ENCODE measurements at regions not wholly inside any gene's neighbourhood (a gene's known extent, or its start where the extent isn't known, plus 50 kb on each side); places are given as distances from the start of the nearest gene placed in this dataset.

- Histone ChIP-seq H3K4me3 (ENCODE audit: low read length) (no peak overlapping the region), H3K4me1 (ENCODE audit: insufficient read depth, low read length) (peaks cover 17% of the 10 kb centered on the region), H3K9ac (ENCODE audit: low read depth, low read length) (no peak overlapping the region), H3K9me3 (ENCODE audit: insufficient read depth, low read depth, low read length) (no peaks in the 10 kb centered on the region), H3K27me3 (ENCODE audit: insufficient read depth, low read length) (no peaks in the 10 kb centered on the region; the same call in 1 of the 2 replicates), H3K36me3 (ENCODE audit: insufficient read depth, low read depth, low read length) (no peaks in the 10 kb centered on the region), H3K27ac (ENCODE audit: low read length) (no peak overlapping the region)
These were observed 73.3 kb upstream of the SOD3 start for GRCh38 chr4:24722026-24722568.

GRCh38 chr4:24727390-24728224, 67.8 kb upstream of the SOD3 start:
- no peaks in the 10 kb centered on the region for H3K4me1 ChIP-seq (ENCODE audit: insufficient read depth, low read length)
- no peak overlapping the region for H3K4me3 ChIP-seq (ENCODE audit: low read length)
- H3K27me3 ChIP-seq (ENCODE audit: insufficient read depth, low read length), result peaks cover 10% of the 10 kb centered on the region; the same call in 1 of the 2 replicates
- no peak overlapping the region for H3K9ac ChIP-seq (ENCODE audit: low read depth, low read length)
- no peaks in the 10 kb centered on the region for H3K36me3 ChIP-seq (ENCODE audit: insufficient read depth, low read depth, low read length)
- H3K9me3 ChIP-seq (ENCODE audit: insufficient read depth, low read depth, low read length), result no peaks in the 10 kb centered on the region
- H3K27ac ChIP-seq (ENCODE audit: low read length), result no peak overlapping the region

- Histone ChIP-seq H3K4me3 (ENCODE audit: low read length) (no peak overlapping the region), H3K9me3 (ENCODE audit: insufficient read depth, low read depth, low read length) (no peaks in the 10 kb centered on the region), H3K4me1 (ENCODE audit: insufficient read depth, low read length) (no peaks in the 10 kb centered on the region), H3K9ac (ENCODE audit: low read depth, low read length) (no peak overlapping the region), H3K27ac (ENCODE audit: low read length) (no peak overlapping the region), H3K36me3 (ENCODE audit: insufficient read depth, low read depth, low read length) (no peaks in the 10 kb centered on the region), H3K27me3 (ENCODE audit: insufficient read depth, low read length) (peaks cover 10% of the 10 kb centered on the region; the same call in 1 of the 2 replicates)
These were observed 66.1 kb upstream of the SOD3 start for GRCh38 chr4:24729119-24729730.

- H3K4me1 ChIP-seq (ENCODE audit: insufficient read depth, low read length), result no peaks in the 10 kb centered on the region
- H3K36me3 ChIP-seq (ENCODE audit: insufficient read depth, low read depth, low read length), result no peaks in the 10 kb centered on the region
These were observed 64.9 kb upstream of the SOD3 start for GRCh38 chr4:24730256-24731001.

GRCh38 chr4:24731448-24731847, 63.9 kb upstream of the SOD3 start:
- Histone ChIP-seq H3K9ac (ENCODE audit: low read depth, low read length) (no peak overlapping the region), H3K27me3 (ENCODE audit: insufficient read depth, low read length) (peaks cover 10% of the 10 kb centered on the region; the same call in 1 of the 2 replicates), H3K36me3 (ENCODE audit: insufficient read depth, low read depth, low read length) (no peaks in the 10 kb centered on the region), H3K4me1 (ENCODE audit: insufficient read depth, low read length) (no peaks in the 10 kb centered on the region), H3K4me3 (ENCODE audit: low read length) (no peak overlapping the region), H3K9me3 (ENCODE audit: insufficient read depth, low read depth, low read length) (peaks cover 1% of the 10 kb centered on the region; the same call in 1 of the 2 replicates), H3K27ac (ENCODE audit: low read length) (no peak overlapping the region)

More at GRCh38 chr4:24730256-24731001, 64.9 kb upstream of the SOD3 start:
- no peak overlapping the region for H3K27ac ChIP-seq (ENCODE audit: low read length)
- no peaks in the 10 kb centered on the region for H3K9me3 ChIP-seq (ENCODE audit: insufficient read depth, low read depth, low read length)
- H3K4me3 ChIP-seq (ENCODE audit: low read length), result no peak overlapping the region
- peaks cover 10% of the 10 kb centered on the region; the same call in 1 of the 2 replicates for H3K27me3 ChIP-seq (ENCODE audit: insufficient read depth, low read length)
- H3K9ac ChIP-seq (ENCODE audit: low read depth, low read length), result no peak overlapping the region

- Histone ChIP-seq H3K27ac (ENCODE audit: low read length) (no peak overlapping the region), H3K4me1 (ENCODE audit: insufficient read depth, low read length) (no peaks in the 10 kb centered on the region), H3K27me3 (ENCODE audit: insufficient read depth, low read length) (no peaks in the 10 kb centered on the region), H3K9me3 (ENCODE audit: insufficient read depth, low read depth, low read length) (peaks cover 22% of the 10 kb centered on the region), H3K9ac (ENCODE audit: low read depth, low read length) (no peak overlapping the region), H3K36me3 (ENCODE audit: insufficient read depth, low read depth, low read length) (no peaks in the 10 kb centered on the region), H3K4me3 (ENCODE audit: low read length) (no peak overlapping the region)
These were observed 60.9 kb upstream of the SOD3 start for GRCh38 chr4:24734511-24734910.

- no peaks in the 10 kb centered on the region for H3K4me1 ChIP-seq (ENCODE audit: insufficient read depth, low read length)
- H3K9me3 ChIP-seq (ENCODE audit: insufficient read depth, low read depth, low read length), result peaks cover 22% of the 10 kb centered on the region
- H3K9ac ChIP-seq (ENCODE audit: low read depth, low read length), result no peak overlapping the region
- no peaks in the 10 kb centered on the region for H3K27me3 ChIP-seq (ENCODE audit: insufficient read depth, low read length)
- H3K4me3 ChIP-seq (ENCODE audit: low read length), result no peak overlapping the region
- H3K36me3 ChIP-seq (ENCODE audit: insufficient read depth, low read depth, low read length), result no peaks in the 10 kb centered on the region
- H3K27ac ChIP-seq (ENCODE audit: low read length), result no peak overlapping the region
These were observed 59.3 kb upstream of the SOD3 start for GRCh38 chr4:24736066-24736465.

GRCh38 chr4:24741910-24742309, 53.5 kb upstream of the SOD3 start:
- Histone ChIP-seq H3K4me3 (ENCODE audit: low read length) (no peak overlapping the region), H3K9ac (ENCODE audit: low read depth, low read length) (no peak overlapping the region), H3K4me1 (ENCODE audit: insufficient read depth, low read length) (peaks cover 10% of the 10 kb centered on the region; the same call in 1 of the 2 replicates), H3K9me3 (ENCODE audit: insufficient read depth, low read depth, low read length) (peaks cover 16% of the 10 kb centered on the region), H3K27me3 (ENCODE audit: insufficient read depth, low read length) (no peaks in the 10 kb centered on the region), H3K36me3 (ENCODE audit: insufficient read depth, low read depth, low read length) (no peaks in the 10 kb centered on the region), H3K27ac (ENCODE audit: low read length) (no peak overlapping the region)

GRCh38 chr4:24742335-24742734, 53.0 kb upstream of the SOD3 start:
- Histone ChIP-seq H3K4me3 (ENCODE audit: low read length) (no peak overlapping the region), H3K27me3 (ENCODE audit: insufficient read depth, low read length) (no peaks in the 10 kb centered on the region), H3K4me1 (ENCODE audit: insufficient read depth, low read length) (peaks cover 10% of the 10 kb centered on the region; the same call in 1 of the 2 replicates), H3K36me3 (ENCODE audit: insufficient read depth, low read depth, low read length) (no peaks in the 10 kb centered on the region), H3K9ac (ENCODE audit: low read depth, low read length) (no peak overlapping the region), H3K9me3 (ENCODE audit: insufficient read depth, low read depth, low read length) (peaks cover 12% of the 10 kb centered on the region), H3K27ac (ENCODE audit: low read length) (no peak overlapping the region)

GRCh38 chr4:24742773-24743172, 52.6 kb upstream of the SOD3 start:
- H3K9me3 ChIP-seq (ENCODE audit: insufficient read depth, low read depth, low read length), result peaks cover 8% of the 10 kb centered on the region
- H3K27ac ChIP-seq (ENCODE audit: low read length), result no peak overlapping the region
- peaks cover 10% of the 10 kb centered on the region; the same call in 1 of the 2 replicates for H3K4me1 ChIP-seq (ENCODE audit: insufficient read depth, low read length)
- no peak overlapping the region for H3K4me3 ChIP-seq (ENCODE audit: low read length)
- no peaks in the 10 kb centered on the region for H3K36me3 ChIP-seq (ENCODE audit: insufficient read depth, low read depth, low read length)
- H3K9ac ChIP-seq (ENCODE audit: low read depth, low read length), result no peak overlapping the region
- no peaks in the 10 kb centered on the region for H3K27me3 ChIP-seq (ENCODE audit: insufficient read depth, low read length)

GRCh38 chr4:24743206-24743605, 52.2 kb upstream of the SOD3 start:
- Histone ChIP-seq H3K4me1 (ENCODE audit: insufficient read depth, low read length) (peaks cover 10% of the 10 kb centered on the region; the same call in 1 of the 2 replicates), H3K27ac (ENCODE audit: low read length) (no peak overlapping the region), H3K9me3 (ENCODE audit: insufficient read depth, low read depth, low read length) (peaks cover 4% of the 10 kb centered on the region), H3K27me3 (ENCODE audit: insufficient read depth, low read length) (no peaks in the 10 kb centered on the region), H3K36me3 (ENCODE audit: insufficient read depth, low read depth, low read length) (no peaks in the 10 kb centered on the region), H3K4me3 (ENCODE audit: low read length) (no peak overlapping the region), H3K9ac (ENCODE audit: low read depth, low read length) (no peak overlapping the region)

All from iPS-20b (cell line).